DND-41 (cell line): ENCODE measurements at regions not wholly inside any gene's neighbourhood (a gene's known extent, or its start where the extent isn't known, plus 50 kb on each side); places are given as distances from the start of the nearest gene placed in this dataset.

ENCODE experiments used
- EZH2 ChIP-seq: IDR thresholded peaks from 3 replicates; pipeline ENCODE4 v1.6.1; 2012; ENCODE audit warnings: borderline replicate concordance, low read depth, mild to moderate bottlenecking, moderate library complexity, low read length, inconsistent platforms; ENCODE audit not compliant: severe bottlenecking
- TF ChIP-seq, protein P1 (sequence below): IDR thresholded peaks from 2 replicates; pipeline ENCODE4 v1.5.1; 2012; ENCODE audit warnings: borderline replicate concordance, low read length, moderate library complexity, mild to moderate bottlenecking; ENCODE audit not compliant: poor library complexity, severe bottlenecking; ENCODE audit errors: extremely low read depth

DNA sequence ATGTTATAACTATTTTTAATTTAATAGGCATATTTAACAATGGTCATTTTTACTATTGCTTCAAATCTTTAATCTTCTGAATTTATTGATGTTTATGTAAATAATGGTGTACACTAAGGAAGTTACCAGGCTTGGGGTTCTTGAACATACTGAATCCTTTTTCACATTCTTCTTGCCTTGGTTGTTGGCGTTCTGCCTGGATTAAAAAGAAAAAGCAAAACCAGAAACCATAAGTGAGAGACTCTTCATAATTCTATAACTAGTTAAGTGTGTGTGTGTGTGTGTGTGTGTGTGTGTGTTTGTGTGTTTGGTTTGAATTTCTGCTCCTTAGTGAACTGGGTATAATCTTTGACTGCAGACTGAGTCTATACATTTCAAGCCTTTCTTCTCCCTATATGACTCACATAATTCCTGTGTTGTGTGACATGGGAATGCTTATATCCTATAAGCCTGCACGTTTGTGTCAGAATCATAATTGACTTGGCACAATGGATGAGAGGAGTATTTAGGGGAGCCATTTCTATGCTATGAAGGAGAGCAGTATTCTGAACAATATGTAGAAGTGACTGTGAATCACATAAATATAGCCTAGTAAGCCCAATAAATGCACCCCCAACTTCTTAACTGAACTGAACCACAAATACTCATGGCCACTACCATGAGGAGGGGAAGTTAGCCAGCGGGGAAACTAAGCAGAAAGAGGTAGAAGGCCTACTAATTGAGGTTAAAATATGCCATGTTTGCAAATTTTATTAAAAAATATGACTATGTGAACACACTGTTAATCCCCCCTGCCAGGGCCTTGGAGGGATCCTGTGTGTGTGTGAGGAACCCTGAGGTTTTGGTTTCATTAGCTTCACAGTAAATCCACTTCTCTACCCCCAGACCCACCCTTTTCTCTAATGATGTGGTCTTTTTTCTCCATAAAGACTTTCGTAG, 425.5 kb downstream of the BCKDHB start:
- TF ChIP-seq, protein P1, sequence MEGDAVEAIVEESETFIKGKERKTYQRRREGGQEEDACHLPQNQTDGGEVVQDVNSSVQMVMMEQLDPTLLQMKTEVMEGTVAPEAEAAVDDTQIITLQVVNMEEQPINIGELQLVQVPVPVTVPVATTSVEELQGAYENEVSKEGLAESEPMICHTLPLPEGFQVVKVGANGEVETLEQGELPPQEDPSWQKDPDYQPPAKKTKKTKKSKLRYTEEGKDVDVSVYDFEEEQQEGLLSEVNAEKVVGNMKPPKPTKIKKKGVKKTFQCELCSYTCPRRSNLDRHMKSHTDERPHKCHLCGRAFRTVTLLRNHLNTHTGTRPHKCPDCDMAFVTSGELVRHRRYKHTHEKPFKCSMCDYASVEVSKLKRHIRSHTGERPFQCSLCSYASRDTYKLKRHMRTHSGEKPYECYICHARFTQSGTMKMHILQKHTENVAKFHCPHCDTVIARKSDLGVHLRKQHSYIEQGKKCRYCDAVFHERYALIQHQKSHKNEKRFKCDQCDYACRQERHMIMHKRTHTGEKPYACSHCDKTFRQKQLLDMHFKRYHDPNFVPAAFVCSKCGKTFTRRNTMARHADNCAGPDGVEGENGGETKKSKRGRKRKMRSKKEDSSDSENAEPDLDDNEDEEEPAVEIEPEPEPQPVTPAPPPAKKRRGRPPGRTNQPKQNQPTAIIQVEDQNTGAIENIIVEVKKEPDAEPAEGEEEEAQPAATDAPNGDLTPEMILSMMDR: no peak
- TF ChIP-seq EZH2: no peak
